VCaP (cell line): ENCODE measurements at regions not wholly inside any gene's neighbourhood (a gene's known extent, or its start where the extent isn't known, plus 50 kb on each side); places are given as distances from the start of the nearest gene placed in this dataset.

Experiments
- H3K27ac ChIP-seq: fragments of 450-650 bp; 2 replicates; pipeline ENCODE4 v1.5.1; 2017
- TF ChIP-seq, protein P1 (sequence below): fragments of 450-650 bp; conservative IDR thresholded peaks from 2 replicates; pipeline ENCODE4 v1.5.1; 2017; ENCODE audit warnings: mild to moderate bottlenecking, moderate library complexity

DNA sequence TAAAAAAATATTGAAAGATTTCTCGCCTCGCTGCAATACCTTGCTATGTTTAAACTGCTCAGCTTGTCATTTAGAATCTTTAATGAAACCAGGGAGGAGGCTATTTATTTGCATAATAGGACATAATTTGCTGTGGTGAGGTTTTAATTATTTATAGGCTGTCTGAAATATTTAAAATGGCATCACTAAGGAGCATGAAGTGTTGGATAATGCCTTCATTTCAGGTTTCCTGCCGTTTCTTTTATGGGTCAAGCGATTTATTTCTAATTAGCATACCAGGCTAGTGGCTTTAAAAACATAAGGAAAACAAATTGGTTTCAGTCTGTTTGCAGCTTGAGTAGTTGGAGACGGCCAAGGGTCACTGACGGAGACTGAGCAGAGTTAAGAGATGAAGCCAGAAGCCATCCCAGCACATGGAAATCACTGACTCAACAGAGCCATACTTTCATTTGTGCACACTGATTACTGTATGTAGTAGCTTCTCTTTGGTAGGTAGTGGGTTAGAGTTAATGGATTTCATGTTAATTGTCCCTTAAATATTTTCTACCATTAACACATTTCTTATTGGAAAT, 1962.4 kb upstream of the TENM3 start:
- TF ChIP-seq, protein P1, sequence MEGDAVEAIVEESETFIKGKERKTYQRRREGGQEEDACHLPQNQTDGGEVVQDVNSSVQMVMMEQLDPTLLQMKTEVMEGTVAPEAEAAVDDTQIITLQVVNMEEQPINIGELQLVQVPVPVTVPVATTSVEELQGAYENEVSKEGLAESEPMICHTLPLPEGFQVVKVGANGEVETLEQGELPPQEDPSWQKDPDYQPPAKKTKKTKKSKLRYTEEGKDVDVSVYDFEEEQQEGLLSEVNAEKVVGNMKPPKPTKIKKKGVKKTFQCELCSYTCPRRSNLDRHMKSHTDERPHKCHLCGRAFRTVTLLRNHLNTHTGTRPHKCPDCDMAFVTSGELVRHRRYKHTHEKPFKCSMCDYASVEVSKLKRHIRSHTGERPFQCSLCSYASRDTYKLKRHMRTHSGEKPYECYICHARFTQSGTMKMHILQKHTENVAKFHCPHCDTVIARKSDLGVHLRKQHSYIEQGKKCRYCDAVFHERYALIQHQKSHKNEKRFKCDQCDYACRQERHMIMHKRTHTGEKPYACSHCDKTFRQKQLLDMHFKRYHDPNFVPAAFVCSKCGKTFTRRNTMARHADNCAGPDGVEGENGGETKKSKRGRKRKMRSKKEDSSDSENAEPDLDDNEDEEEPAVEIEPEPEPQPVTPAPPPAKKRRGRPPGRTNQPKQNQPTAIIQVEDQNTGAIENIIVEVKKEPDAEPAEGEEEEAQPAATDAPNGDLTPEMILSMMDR: no peak
- no peak overlapping the region for H3K27ac ChIP-seq

DNA sequence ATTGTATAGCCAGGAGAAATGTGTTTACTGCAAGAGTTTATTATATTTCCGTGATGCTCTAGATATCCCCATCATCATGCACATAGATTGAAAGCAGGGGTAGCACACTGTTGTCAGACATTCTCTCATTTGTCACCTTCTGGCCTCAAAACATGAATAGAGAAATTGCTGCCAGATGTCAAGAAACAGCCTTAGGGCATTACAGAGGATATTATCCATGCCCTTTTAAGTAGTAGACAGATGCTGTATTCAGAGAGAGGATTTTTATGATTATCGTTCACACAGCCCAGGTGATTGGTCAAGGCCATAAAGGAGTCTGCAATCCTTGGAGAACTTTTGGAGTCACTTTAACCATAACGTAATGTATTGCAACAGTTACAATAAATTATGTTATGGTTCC, 1961.5 kb upstream of the TENM3 start:
- TF ChIP-seq, protein P1: no peak
- H3K27ac ChIP-seq: no peak overlapping the region

DNA sequence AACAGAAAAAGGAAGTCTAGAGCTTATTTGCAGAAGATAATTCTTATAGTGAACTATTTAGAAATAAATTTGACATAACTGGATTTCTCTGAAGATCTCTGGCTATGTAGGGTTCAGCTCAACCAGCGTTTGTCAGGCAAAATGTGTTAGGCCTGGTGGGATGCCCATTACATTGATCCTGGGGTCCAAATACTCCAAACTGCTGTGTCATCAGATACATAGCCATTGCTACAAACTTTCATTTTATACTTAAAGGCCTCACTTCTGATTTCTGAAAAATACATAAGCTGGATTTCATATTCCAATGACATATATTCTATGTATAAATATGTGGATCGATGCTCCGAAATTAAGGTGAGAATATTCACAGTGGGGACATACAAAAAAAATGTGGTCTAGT, 1958.9 kb upstream of the TENM3 start:
- TF ChIP-seq, protein P1: no peak

DNA sequence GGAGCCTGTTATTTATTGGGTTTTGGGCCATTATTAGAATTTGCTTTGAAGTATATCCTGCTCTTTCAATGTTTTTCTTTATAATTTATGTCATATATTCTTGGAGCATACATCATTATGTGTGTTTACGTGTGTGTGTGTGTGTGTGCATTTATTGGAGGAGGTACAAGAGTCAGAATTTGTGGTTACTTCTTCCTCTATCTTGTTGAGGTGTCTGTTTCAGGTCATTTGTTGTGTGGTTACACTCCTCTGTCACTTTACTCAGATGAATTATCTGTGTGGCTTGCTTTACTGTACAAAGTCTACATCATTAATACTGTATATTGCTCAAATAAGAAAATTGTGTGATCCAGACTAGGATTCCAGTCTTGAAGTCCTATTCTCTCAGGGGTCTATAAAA, 1957.4 kb upstream of the TENM3 start:
- no peak overlapping the region for H3K27ac ChIP-seq
- TF ChIP-seq, protein P1: no peak

More for the DNA sequence above, 1958.9 kb upstream of the TENM3 start:
- no peak overlapping the region for H3K27ac ChIP-seq

DNA sequence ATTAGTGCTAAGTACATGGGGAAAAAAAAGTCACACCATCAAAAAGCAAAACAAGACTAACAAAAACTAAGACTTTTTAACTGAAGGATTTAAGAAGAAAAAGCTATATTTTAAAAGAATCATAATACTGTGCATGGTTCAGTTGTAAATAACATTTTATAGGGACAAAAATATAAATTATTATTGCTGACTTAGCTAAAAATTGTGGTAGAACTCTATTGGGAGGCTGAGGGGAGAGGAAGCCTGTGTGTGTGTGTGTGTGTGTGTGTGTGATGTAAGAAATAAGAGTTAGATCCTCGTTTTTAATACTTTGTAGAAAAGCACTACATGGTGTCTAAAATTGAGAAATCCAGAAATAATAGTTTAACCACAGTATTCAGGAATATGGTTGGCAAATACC, 1950.9 kb upstream of the TENM3 start:
- TF ChIP-seq, protein P1: no peak
- H3K27ac ChIP-seq: no peak overlapping the region

DNA sequence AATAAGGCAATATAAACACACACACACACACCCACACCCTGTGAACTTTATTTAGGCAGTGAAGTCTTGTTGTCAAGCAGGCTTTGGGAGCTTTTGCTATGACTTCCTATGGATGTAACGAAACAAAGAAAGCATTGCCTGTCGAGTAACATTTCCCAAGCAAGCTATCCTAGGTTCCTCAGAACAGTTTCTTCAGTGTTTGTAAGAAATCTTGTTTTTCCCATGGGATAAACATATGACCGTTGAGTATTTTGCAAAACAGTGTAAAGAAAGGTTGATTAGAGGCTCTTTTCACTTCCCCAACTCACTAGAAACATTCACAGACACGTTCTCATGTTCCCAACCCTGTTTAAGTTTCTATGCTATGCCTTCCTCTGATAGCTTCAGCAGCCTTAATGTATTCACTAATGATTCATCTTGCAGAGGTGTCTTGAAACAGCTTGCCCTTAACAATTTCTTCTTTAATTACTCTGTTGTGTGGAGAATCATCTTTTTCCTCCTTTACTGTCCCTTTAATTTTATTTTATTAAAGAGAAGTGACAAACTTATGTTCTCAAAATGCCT, 1947.1 kb upstream of the TENM3 start:
- no peak overlapping the region for H3K27ac ChIP-seq
- TF ChIP-seq, protein P1: no peak

DNA sequence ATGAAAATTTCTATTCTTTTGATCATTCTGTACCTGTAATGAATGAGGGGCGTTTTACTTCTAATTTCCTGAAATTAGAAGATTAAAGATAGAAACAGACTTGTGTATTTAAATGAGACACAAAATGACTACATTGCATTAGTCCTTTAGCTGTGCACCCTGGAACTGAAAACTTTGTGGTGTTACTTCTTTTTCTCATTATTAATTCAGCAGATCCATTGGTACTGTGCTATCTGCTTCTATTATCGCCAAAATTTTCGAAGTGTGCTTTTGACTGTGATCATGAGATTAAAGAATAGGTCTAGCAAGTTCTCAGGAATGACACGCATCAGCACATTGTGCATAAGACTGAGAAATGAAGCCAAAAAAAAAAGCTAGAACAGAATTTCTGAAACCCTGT, 1938.9 kb upstream of the TENM3 start:
- TF ChIP-seq, protein P1: no peak
- H3K27ac ChIP-seq: no peak overlapping the region
